Mammary epithelial cell (primary cell): ENCODE measurements at regions not wholly inside any gene's neighbourhood (a gene's known extent, or its start where the extent isn't known, plus 50 kb on each side); places are given as distances from the start of the nearest gene placed in this dataset.

ENCODE experiments used
- EZH2 ChIP-seq: IDR thresholded peaks from 2 replicates; pipeline ENCODE4 v1.6.1; 2012; ENCODE audit warnings: low read length, inconsistent platforms, borderline replicate concordance
- TF ChIP-seq, protein P1 (sequence below), 2 donors: IDR thresholded peaks in 1 of 2; conservative IDR thresholded peaks in 1 of 2; 2 replicates each; pipeline ENCODE4 v1.5.1; 2011 to 2012; ENCODE audit warnings: inconsistent platforms in 2 of 2, low read length in 2 of 2, mild to moderate bottlenecking in 2 of 2, control low read depth in 1 of 2, low read depth in 1 of 2; ENCODE audit not compliant: insufficient read depth in 1 of 2; ENCODE audit errors: extremely low read depth in 1 of 2

DNA sequence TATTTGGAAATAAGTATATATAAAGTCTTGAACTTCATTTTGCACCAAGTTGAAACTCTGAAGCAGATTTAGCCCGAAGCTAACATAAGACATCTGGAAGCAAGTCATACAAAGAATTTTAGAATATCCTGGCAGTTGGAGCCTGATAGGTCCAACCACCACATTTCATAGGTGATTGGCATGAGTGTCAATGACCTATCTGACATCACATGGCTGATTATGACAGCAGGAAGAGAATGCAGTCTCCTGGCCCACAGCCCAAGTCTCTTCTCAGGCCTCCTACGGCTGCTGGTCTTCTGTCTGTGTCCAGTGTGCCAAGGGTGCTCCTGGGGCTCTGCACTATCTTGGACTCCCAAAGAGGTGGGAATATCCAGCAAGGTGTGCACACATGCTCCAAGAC is 325.7 kb upstream of the ACVR2A start:
- TF ChIP-seq, protein P1, sequence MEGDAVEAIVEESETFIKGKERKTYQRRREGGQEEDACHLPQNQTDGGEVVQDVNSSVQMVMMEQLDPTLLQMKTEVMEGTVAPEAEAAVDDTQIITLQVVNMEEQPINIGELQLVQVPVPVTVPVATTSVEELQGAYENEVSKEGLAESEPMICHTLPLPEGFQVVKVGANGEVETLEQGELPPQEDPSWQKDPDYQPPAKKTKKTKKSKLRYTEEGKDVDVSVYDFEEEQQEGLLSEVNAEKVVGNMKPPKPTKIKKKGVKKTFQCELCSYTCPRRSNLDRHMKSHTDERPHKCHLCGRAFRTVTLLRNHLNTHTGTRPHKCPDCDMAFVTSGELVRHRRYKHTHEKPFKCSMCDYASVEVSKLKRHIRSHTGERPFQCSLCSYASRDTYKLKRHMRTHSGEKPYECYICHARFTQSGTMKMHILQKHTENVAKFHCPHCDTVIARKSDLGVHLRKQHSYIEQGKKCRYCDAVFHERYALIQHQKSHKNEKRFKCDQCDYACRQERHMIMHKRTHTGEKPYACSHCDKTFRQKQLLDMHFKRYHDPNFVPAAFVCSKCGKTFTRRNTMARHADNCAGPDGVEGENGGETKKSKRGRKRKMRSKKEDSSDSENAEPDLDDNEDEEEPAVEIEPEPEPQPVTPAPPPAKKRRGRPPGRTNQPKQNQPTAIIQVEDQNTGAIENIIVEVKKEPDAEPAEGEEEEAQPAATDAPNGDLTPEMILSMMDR (conservative IDR thresholded peaks at IDR 0.05 in 1 of 2, IDR thresholded peaks at IDR 0.05 in 1 of 2; ENCODE audit: extremely low read depth in 1 of 2, insufficient read depth in 1 of 2, low read depth in 1 of 2, low read length in 2 of 2) = no peak
- TF ChIP-seq EZH2 = no peak
